Osteoblast (primary cell): ENCODE measurements at regions not wholly inside any gene's neighbourhood (a gene's known extent, or its start where the extent isn't known, plus 50 kb on each side); places are given as distances from the start of the nearest gene placed in this dataset.
A peak's percentile ranks its signal among the peaks of the same experiment; 100 is the strongest.

Experiments
- DNase-seq: peaks from one replicate; pipeline ENCODE4 v3.0.0; 2011; ENCODE audit warnings: low spot score, mixed read lengths; ENCODE audit not compliant: insufficient read length; ENCODE audit errors: missing footprints
- H2AFZ ChIP-seq: 2 replicates; pipeline ENCODE4 v1.6.0; 2011; ENCODE audit warnings: mild to moderate bottlenecking, low read length
- H3K27ac ChIP-seq: 2 replicates; pipeline ENCODE4 v1.5.1; 2011; ENCODE audit warnings: mild to moderate bottlenecking, low read depth, low read length, moderate library complexity
- H3K27me3 ChIP-seq: 2 replicates; pipeline ENCODE4 v1.6.0; 2012; ENCODE audit warnings: mild to moderate bottlenecking, control low read depth, inconsistent platforms, low read length, moderate library complexity; ENCODE audit not compliant: insufficient read depth
- H3K36me3 ChIP-seq: 2 replicates; pipeline ENCODE4 v1.5.1; 2011; ENCODE audit warnings: mild to moderate bottlenecking, low read length, control low read depth, moderate library complexity; ENCODE audit not compliant: insufficient read depth
- H3K4me1 ChIP-seq: 2 replicates; pipeline ENCODE4 v1.5.1; 2011; ENCODE audit warnings: mild to moderate bottlenecking, low read length, control low read depth, moderate library complexity; ENCODE audit not compliant: insufficient read depth
- H3K4me2 ChIP-seq: 2 replicates; pipeline ENCODE4 v1.6.0; 2011; ENCODE audit warnings: mild to moderate bottlenecking, low read length; ENCODE audit not compliant: insufficient read depth
- H3K4me3 ChIP-seq: fragments of 200-600 bp; sonication (generic); 3 replicates; pipeline ENCODE4 v1.5.1; 2012; ENCODE audit warnings: mild to moderate bottlenecking, low read length, inconsistent platforms; ENCODE audit not compliant: insufficient read depth
- H3K79me2 ChIP-seq: 2 replicates; pipeline ENCODE4 v1.6.0; 2012; ENCODE audit warnings: mild to moderate bottlenecking, low read length, control low read depth, inconsistent platforms; ENCODE audit not compliant: insufficient read depth
- H3K9me3 ChIP-seq: 2 replicates; pipeline ENCODE4 v1.5.1; 2011; ENCODE audit warnings: low read depth, low read length, control low read depth
- H4K20me1 ChIP-seq: 2 replicates; pipeline ENCODE4 v1.6.0; 2012; ENCODE audit warnings: mild to moderate bottlenecking, low read length, control low read depth; ENCODE audit not compliant: insufficient read depth
- TF ChIP-seq, protein P1 (sequence below): IDR thresholded peaks from 2 replicates; pipeline ENCODE4 v1.5.1; 2011; ENCODE audit warnings: mild to moderate bottlenecking, low read depth, low read length, moderate library complexity; ENCODE audit errors: extremely low read depth

- H3K4me3 ChIP-seq: no peak overlapping the region
- TF ChIP-seq, protein P1, sequence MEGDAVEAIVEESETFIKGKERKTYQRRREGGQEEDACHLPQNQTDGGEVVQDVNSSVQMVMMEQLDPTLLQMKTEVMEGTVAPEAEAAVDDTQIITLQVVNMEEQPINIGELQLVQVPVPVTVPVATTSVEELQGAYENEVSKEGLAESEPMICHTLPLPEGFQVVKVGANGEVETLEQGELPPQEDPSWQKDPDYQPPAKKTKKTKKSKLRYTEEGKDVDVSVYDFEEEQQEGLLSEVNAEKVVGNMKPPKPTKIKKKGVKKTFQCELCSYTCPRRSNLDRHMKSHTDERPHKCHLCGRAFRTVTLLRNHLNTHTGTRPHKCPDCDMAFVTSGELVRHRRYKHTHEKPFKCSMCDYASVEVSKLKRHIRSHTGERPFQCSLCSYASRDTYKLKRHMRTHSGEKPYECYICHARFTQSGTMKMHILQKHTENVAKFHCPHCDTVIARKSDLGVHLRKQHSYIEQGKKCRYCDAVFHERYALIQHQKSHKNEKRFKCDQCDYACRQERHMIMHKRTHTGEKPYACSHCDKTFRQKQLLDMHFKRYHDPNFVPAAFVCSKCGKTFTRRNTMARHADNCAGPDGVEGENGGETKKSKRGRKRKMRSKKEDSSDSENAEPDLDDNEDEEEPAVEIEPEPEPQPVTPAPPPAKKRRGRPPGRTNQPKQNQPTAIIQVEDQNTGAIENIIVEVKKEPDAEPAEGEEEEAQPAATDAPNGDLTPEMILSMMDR: no peak
- no peaks in the 10 kb centered on the region for H3K4me1 ChIP-seq
- no peaks in the 10 kb centered on the region for H3K79me2 ChIP-seq
- no peaks in the 10 kb centered on the region for H3K27me3 ChIP-seq
- H3K4me2 ChIP-seq: no peak overlapping the region
- H4K20me1 ChIP-seq: no peaks in the 10 kb centered on the region
- no peak for DNase-seq
- no peaks in the 10 kb centered on the region for H3K9me3 ChIP-seq
- no peak overlapping the region for H3K27ac ChIP-seq
- H3K36me3 ChIP-seq: no peaks in the 10 kb centered on the region
- H2AFZ ChIP-seq: no peak overlapping the region
These were observed 126.4 kb downstream of the BTC start for GRCh38 chr4:74667944-74668343.

GRCh38 chr4:74669702-74670101, 124.6 kb downstream of the BTC start:
- no peak for DNase-seq

GRCh38 chr4:74670583-74670982, 123.7 kb downstream of the BTC start:
- no peaks in the 10 kb centered on the region for H3K4me1 ChIP-seq
- no peaks in the 10 kb centered on the region for H4K20me1 ChIP-seq
- peaks cover 15% of the 10 kb centered on the region for H3K27me3 ChIP-seq
- H3K4me3 ChIP-seq: no peak overlapping the region
- H3K36me3 ChIP-seq: no peaks in the 10 kb centered on the region
- no peak for DNase-seq
- no peak overlapping the region for H3K27ac ChIP-seq
- TF ChIP-seq, protein P1: no peak
- H3K4me2 ChIP-seq: no peak overlapping the region
- H3K79me2 ChIP-seq: no peaks in the 10 kb centered on the region
- no peak overlapping the region for H2AFZ ChIP-seq
- H3K9me3 ChIP-seq: no peaks in the 10 kb centered on the region

More at GRCh38 chr4:74669702-74670101, 124.6 kb downstream of the BTC start:
- Histone ChIP-seq H2AFZ (no peak overlapping the region), H4K20me1 (no peaks in the 10 kb centered on the region), H3K4me2 (no peak overlapping the region), H3K4me3 (no peak overlapping the region), H3K9me3 (no peaks in the 10 kb centered on the region), H3K27ac (no peak overlapping the region), H3K79me2 (no peaks in the 10 kb centered on the region), H3K27me3 (peaks cover 10% of the 10 kb centered on the region), H3K36me3 (no peaks in the 10 kb centered on the region), H3K4me1 (no peaks in the 10 kb centered on the region)
- TF ChIP-seq, protein P1: no peak

GRCh38 chr4:74671080-74671698, 123.1 kb downstream of the BTC start:
- no peaks in the 10 kb centered on the region for H3K9me3 ChIP-seq
- no peaks in the 10 kb centered on the region for H3K36me3 ChIP-seq
- H3K79me2 ChIP-seq: no peaks in the 10 kb centered on the region
- H3K4me3 ChIP-seq: no peak overlapping the region
- no peak overlapping the region for H3K27ac ChIP-seq
- TF ChIP-seq, protein P1: peak; percentile 71
- H3K4me1 ChIP-seq: no peaks in the 10 kb centered on the region
- no peak overlapping the region for H3K4me2 ChIP-seq
- no peaks in the 10 kb centered on the region for H4K20me1 ChIP-seq
- no peak overlapping the region for H2AFZ ChIP-seq
- no peak for DNase-seq
- peaks cover 15% of the 10 kb centered on the region for H3K27me3 ChIP-seq
